ENCODE measurements at regions not wholly inside any gene's neighbourhood (a gene's known extent, or its start where the extent isn't known, plus 50 kb on each side); places are given as distances from the start of the nearest gene placed in this dataset.

DNA sequence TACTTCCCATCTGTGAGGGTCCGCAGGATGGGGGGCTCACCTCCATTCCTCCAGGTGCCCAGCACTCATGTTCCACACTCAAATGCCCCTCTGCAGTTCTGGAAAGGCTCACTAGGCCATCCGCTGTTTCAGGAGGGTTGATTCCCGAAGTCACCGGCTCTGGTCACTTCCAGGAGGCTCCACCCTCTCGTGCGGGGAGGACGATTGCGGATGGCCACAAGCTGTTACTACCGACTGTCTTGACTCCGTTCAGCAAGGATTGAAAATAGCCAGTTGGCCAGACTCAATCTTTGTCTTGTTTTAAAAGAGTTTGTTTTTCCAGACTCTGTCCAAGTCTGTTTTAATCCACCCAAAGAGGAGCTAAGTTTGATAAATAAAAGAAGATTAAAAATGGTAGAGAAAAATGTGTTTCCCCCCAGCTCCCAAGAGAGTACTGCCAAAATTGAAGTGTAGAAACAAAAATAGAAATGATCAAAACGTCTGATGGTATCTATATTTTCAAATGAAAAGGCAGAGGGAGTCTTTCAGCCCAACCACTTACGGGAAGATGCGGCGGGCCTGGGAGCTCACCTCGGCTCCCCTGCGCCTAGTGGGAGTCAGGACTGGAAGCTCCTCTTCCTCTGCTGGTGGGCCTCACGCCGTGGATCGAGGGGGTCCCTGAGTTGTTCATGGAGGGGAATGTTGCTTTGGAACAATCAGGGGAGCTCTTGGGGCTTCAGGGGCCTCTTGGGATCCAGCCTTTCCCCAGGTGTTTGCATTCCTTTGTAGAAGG lies 1280.8 kb downstream of the BRD1 start:
- H3K4me3 ChIP-seq (ENCODE audit: low read depth, low read length), result no peak overlapping the region
- TF ChIP-seq, protein P1, sequence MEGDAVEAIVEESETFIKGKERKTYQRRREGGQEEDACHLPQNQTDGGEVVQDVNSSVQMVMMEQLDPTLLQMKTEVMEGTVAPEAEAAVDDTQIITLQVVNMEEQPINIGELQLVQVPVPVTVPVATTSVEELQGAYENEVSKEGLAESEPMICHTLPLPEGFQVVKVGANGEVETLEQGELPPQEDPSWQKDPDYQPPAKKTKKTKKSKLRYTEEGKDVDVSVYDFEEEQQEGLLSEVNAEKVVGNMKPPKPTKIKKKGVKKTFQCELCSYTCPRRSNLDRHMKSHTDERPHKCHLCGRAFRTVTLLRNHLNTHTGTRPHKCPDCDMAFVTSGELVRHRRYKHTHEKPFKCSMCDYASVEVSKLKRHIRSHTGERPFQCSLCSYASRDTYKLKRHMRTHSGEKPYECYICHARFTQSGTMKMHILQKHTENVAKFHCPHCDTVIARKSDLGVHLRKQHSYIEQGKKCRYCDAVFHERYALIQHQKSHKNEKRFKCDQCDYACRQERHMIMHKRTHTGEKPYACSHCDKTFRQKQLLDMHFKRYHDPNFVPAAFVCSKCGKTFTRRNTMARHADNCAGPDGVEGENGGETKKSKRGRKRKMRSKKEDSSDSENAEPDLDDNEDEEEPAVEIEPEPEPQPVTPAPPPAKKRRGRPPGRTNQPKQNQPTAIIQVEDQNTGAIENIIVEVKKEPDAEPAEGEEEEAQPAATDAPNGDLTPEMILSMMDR (IDR thresholded peaks at IDR 0.05; ENCODE audit: borderline replicate concordance, insufficient read depth, low read depth, low read length), result no peak

DNA sequence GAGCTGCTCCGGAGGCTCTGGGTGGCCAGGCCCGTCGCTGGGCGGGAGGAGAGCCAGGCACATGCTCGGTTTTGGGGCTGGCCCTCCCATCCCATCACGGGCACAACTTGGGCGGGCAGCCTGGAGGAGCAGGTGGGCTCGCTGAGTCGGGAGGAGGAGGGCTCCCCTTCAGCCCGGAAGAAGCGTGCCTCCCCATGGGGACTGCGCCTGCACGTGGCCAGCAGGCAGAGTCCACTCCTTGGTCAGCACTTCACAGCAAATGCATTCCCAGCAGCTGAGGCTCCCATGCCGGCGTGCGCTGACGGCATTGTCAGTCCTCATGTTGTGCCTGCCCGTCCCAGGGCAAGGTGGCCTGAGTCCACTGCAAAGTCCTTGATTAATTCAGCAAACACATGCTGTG lies 1281.7 kb downstream of the BRD1 start:
- TF ChIP-seq, protein P1 (IDR thresholded peaks at IDR 0.05; ENCODE audit: borderline replicate concordance, insufficient read depth, low read depth, low read length), result no peak
- H3K4me3 ChIP-seq (ENCODE audit: low read depth, low read length), result no peak overlapping the region

DNA sequence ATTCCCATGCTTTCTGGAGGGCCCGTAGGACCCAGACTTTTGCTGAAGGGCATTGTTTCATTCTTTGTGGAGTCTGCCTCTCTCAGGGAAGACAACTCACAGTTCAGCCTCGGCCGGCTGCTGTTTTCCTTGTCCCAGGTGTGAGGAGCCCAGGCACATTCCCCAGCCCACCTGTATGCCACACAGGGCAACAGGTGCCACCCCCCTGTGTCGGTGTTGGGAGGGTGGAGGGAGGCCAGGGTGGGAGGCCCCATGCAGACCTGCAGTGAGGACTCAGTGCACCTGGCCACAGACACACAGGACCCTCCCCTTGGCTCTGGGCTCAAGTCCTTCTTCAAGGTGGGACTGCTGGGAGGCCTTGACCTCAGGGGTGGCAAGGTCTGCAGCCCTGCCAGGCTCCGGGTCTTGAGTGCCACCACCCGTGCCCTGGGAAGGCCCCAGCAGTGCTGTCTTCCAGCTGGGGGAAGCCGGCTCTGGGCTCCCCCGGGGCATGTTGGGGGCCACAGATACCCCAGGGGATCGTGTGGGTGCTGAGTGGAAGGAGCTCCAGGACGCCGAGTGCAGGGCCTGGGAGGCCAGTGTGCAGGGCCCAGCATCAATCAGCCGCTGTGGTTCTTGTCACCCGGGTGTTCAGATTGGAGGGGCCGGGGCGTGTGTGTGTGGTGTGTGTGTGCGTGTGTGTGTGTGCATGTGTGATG lies 1286.1 kb downstream of the BRD1 start:
- TF ChIP-seq, protein P1 (IDR thresholded peaks at IDR 0.05; ENCODE audit: borderline replicate concordance, insufficient read depth, low read depth, low read length), result no peak
- H3K4me3 ChIP-seq (ENCODE audit: low read depth, low read length), result no peak overlapping the region

DNA sequence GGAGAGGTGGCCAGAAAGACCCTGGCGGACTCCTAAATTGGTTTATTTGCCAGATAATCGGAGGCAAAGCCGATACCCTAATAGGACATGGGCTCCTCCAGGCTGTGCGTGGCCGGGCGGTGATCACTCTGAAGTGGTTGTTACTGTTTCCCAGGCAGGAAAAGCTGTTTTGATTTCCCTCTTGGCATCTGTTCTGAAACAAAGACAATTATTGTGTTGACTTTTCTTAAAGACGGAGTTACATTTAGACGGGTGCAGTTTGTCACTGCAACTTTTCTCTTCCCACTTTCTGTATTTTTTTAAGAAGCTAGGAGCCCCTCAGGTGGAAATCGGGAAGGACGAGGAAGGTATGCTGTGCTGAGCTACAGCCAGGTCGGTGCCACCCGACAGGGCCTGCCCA lies 1288.4 kb downstream of the BRD1 start:
- H3K4me3 ChIP-seq (ENCODE audit: low read depth, low read length), result no peak overlapping the region
- TF ChIP-seq, protein P1 (IDR thresholded peaks at IDR 0.05; ENCODE audit: borderline replicate concordance, insufficient read depth, low read depth, low read length), result no peak

DNA sequence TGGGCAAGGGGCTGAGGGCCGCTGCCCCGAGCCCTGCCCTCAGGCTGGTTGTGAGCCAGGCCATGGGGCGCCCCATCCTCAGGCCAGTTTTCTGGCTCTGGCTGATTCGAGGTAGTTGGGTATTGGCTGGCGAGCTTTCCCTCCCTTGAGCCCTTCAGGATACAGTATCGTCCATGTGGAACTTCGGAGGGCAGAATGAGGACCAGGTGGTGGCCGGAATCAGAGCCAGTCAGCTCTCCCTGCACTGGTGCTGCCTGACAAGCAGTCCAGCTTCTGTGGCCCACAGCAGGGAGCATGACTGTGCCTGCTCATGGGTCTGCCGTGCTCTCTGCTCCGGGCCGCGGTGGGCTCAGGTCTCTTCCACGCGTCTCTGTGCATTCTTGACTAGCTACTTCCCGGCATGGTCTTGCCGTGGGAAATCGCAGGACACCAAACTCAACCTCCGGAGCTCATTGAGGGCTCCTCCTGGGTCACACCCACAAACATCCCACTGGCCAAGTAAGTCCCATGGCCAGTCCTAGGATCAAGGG lies 1289.3 kb downstream of the BRD1 start:
- TF ChIP-seq, protein P1 (IDR thresholded peaks at IDR 0.05; ENCODE audit: borderline replicate concordance, insufficient read depth, low read depth, low read length), result no peak
- H3K4me3 ChIP-seq (ENCODE audit: low read depth, low read length), result no peak overlapping the region

DNA sequence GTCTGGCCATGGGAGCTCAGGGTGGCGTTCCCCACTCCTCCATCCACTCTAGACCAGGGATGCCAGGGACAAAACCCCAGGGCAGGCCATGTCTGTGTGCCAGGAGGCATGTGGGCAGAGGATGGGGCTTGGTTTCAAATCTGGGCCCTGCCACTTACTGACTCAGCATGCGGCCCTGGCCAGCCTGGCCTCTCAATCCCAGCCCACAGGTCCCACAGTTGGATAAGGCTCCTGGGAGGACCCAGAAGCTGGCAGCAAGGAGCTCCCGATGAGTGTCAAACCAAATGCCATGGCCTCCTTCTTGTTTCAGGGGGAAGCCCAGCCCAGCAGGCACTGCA lies 1290.4 kb downstream of the BRD1 start:
- TF ChIP-seq, protein P1 (IDR thresholded peaks at IDR 0.05; ENCODE audit: borderline replicate concordance, insufficient read depth, low read depth, low read length), result no peak

More for the DNA sequence above, 1290.4 kb downstream of the BRD1 start:
- no peak overlapping the region for H3K4me3 ChIP-seq (ENCODE audit: low read depth, low read length)
